IPS-20b (cell line): ENCODE measurements at regions not wholly inside any gene's neighbourhood (a gene's known extent, or its start where the extent isn't known, plus 50 kb on each side); places are given as distances from the start of the nearest gene placed in this dataset.

ENCODE experiments used
- H3K27ac ChIP-seq: one replicate; pipeline ENCODE4 v1.5.1; 2013; ENCODE audit warnings: low read length
- H3K27me3 ChIP-seq: 2 replicates; pipeline ENCODE4 v1.6.1; 2013; ENCODE audit warnings: mild to moderate bottlenecking, low read length, inconsistent platforms; ENCODE audit not compliant: insufficient read depth
- H3K36me3 ChIP-seq: 2 replicates; pipeline ENCODE4 v1.6.1; 2013; ENCODE audit warnings: low read depth, mild to moderate bottlenecking, inconsistent platforms, low read length, moderate library complexity; ENCODE audit not compliant: insufficient read depth
- H3K4me1 ChIP-seq: 2 replicates; pipeline ENCODE4 v1.6.1; 2013; ENCODE audit warnings: mild to moderate bottlenecking, control low read depth, inconsistent platforms, low read length, moderate library complexity; ENCODE audit not compliant: insufficient read depth
- H3K4me3 ChIP-seq: 2 replicates; pipeline ENCODE4 v1.5.1; 2013; ENCODE audit warnings: mild to moderate bottlenecking, low read length, inconsistent platforms
- H3K9ac ChIP-seq: 2 replicates; pipeline ENCODE4 v1.6.1; 2013; ENCODE audit warnings: low read depth, mild to moderate bottlenecking, inconsistent platforms, low read length, moderate library complexity
- H3K9me3 ChIP-seq: 2 replicates; pipeline ENCODE4 v1.6.1; 2013; ENCODE audit warnings: mild to moderate bottlenecking, low read depth, low read length, inconsistent platforms; ENCODE audit not compliant: insufficient read depth

- H3K36me3 ChIP-seq: no peaks in the 10 kb centered on the region
- peaks cover 6% of the 10 kb centered on the region; the same call in 1 of the 2 replicates for H3K9me3 ChIP-seq
- H3K9ac ChIP-seq: no peak overlapping the region
- H3K27ac ChIP-seq: no peak overlapping the region
- H3K4me3 ChIP-seq: no peak overlapping the region
- no peaks in the 10 kb centered on the region for H3K4me1 ChIP-seq
- no peaks in the 10 kb centered on the region for H3K27me3 ChIP-seq
Measured at GRCh38 chr6:66937180-66937579, 1230.2 kb upstream of the EYS start.

- Histone ChIP-seq H3K4me1 (no peaks in the 10 kb centered on the region), H3K27me3 (no peaks in the 10 kb centered on the region), H3K9me3 (peaks cover 6% of the 10 kb centered on the region; the same call in 1 of the 2 replicates), H3K27ac (no peak overlapping the region), H3K36me3 (no peaks in the 10 kb centered on the region), H3K4me3 (no peak overlapping the region), H3K9ac (no peak overlapping the region)
Measured at GRCh38 chr6:66935612-66936011, 1228.6 kb upstream of the EYS start.

GRCh38 chr6:66931787-66932186 lies 1224.8 kb upstream of the EYS start:
- no peak overlapping the region for H3K9ac ChIP-seq
- H3K27me3 ChIP-seq: no peaks in the 10 kb centered on the region
- no peak overlapping the region for H3K4me3 ChIP-seq
- H3K9me3 ChIP-seq: peaks cover 13% of the 10 kb centered on the region; the same call in 1 of the 2 replicates
- H3K4me1 ChIP-seq: no peaks in the 10 kb centered on the region
- H3K36me3 ChIP-seq: no peaks in the 10 kb centered on the region
- no peak overlapping the region for H3K27ac ChIP-seq

GRCh38 chr6:66930559-66931290 lies 1223.7 kb upstream of the EYS start:
- Histone ChIP-seq H3K9ac (no peak overlapping the region), H3K9me3 (peaks cover 19% of the 10 kb centered on the region; the same call in 1 of the 2 replicates), H3K4me3 (no peak overlapping the region), H3K27ac (no peak overlapping the region), H3K36me3 (no peaks in the 10 kb centered on the region), H3K4me1 (no peaks in the 10 kb centered on the region), H3K27me3 (no peaks in the 10 kb centered on the region)

GRCh38 chr6:66926060-66926459 lies 1219.0 kb upstream of the EYS start:
- H3K4me1 ChIP-seq: no peaks in the 10 kb centered on the region

GRCh38 chr6:66913657-66914056 lies 1206.6 kb upstream of the EYS start:
- Histone ChIP-seq H3K36me3 (no peaks in the 10 kb centered on the region), H3K9me3 (no peaks in the 10 kb centered on the region), H3K27ac (no peak overlapping the region), H3K4me1 (no peaks in the 10 kb centered on the region), H3K9ac (no peak overlapping the region), H3K27me3 (no peaks in the 10 kb centered on the region), H3K4me3 (no peak overlapping the region)

More at GRCh38 chr6:66926060-66926459, 1219.0 kb upstream of the EYS start:
- Histone ChIP-seq H3K27me3 (no peaks in the 10 kb centered on the region), H3K36me3 (no peaks in the 10 kb centered on the region), H3K9ac (no peak overlapping the region), H3K9me3 (peaks cover 47% of the 10 kb centered on the region), H3K4me3 (no peak overlapping the region), H3K27ac (no peak overlapping the region)

- H3K27me3 ChIP-seq: no peaks in the 10 kb centered on the region
- peaks cover 10% of the 10 kb centered on the region for H3K9me3 ChIP-seq
- no peaks in the 10 kb centered on the region for H3K4me1 ChIP-seq
- H3K4me3 ChIP-seq: no peak overlapping the region
- peaks cover 3% of the 10 kb centered on the region; the same call in 1 of the 2 replicates for H3K36me3 ChIP-seq
- no peak overlapping the region for H3K27ac ChIP-seq
- H3K9ac ChIP-seq: no peak overlapping the region
Measured at GRCh38 chr6:66902457-66902856, 1195.4 kb upstream of the EYS start.

GRCh38 chr6:66900133-66901083 lies 1193.4 kb upstream of the EYS start:
- H3K9ac ChIP-seq: no peak overlapping the region
- H3K27ac ChIP-seq: no peak overlapping the region
- H3K4me3 ChIP-seq: no peak overlapping the region
- no peaks in the 10 kb centered on the region for H3K4me1 ChIP-seq
- no peaks in the 10 kb centered on the region for H3K27me3 ChIP-seq
- H3K9me3 ChIP-seq: peaks cover 25% of the 10 kb centered on the region
- H3K36me3 ChIP-seq: peaks cover 3% of the 10 kb centered on the region; the same call in 1 of the 2 replicates

- H3K9ac ChIP-seq: no peak overlapping the region
- no peak overlapping the region for H3K4me3 ChIP-seq
- H3K27me3 ChIP-seq: no peaks in the 10 kb centered on the region
- no peaks in the 10 kb centered on the region for H3K4me1 ChIP-seq
- peaks cover 3% of the 10 kb centered on the region; the same call in 1 of the 2 replicates for H3K36me3 ChIP-seq
- H3K27ac ChIP-seq: no peak overlapping the region
- H3K9me3 ChIP-seq: peaks cover 27% of the 10 kb centered on the region
Measured at GRCh38 chr6:66897576-66897975, 1190.5 kb upstream of the EYS start.

- peaks cover 3% of the 10 kb centered on the region; the same call in 1 of the 2 replicates for H3K36me3 ChIP-seq
- no peaks in the 10 kb centered on the region for H3K4me1 ChIP-seq
Measured at GRCh38 chr6:66896415-66896814, 1189.4 kb upstream of the EYS start.

GRCh38 chr6:66883453-66883852 lies 1176.4 kb upstream of the EYS start:
- no peaks in the 10 kb centered on the region for H3K27me3 ChIP-seq
- H3K9ac ChIP-seq: no peak overlapping the region
- H3K9me3 ChIP-seq: peaks cover 46% of the 10 kb centered on the region
- no peak overlapping the region for H3K4me3 ChIP-seq
- H3K36me3 ChIP-seq: no peaks in the 10 kb centered on the region
- H3K4me1 ChIP-seq: no peaks in the 10 kb centered on the region
- no peak overlapping the region for H3K27ac ChIP-seq

More at GRCh38 chr6:66896415-66896814, 1189.4 kb upstream of the EYS start:
- no peak overlapping the region for H3K4me3 ChIP-seq
- H3K9me3 ChIP-seq: peaks cover 27% of the 10 kb centered on the region
- H3K9ac ChIP-seq: no peak overlapping the region
- no peaks in the 10 kb centered on the region for H3K27me3 ChIP-seq
- no peak overlapping the region for H3K27ac ChIP-seq
